Vagina (tissue), 2 donors: ENCODE measurements at regions not wholly inside any gene's neighbourhood (a gene's known extent, or its start where the extent isn't known, plus 50 kb on each side); places are given as distances from the start of the nearest gene placed in this dataset.

Source experiments
- POLR2AphosphoS5 ChIP-seq, 2 donors: sonication (generic); formaldehyde crosslinking; IDR thresholded peaks; one replicate each; pipeline ENCODE4 v1.9.0; 2017; ENCODE audit warnings: antibody characterized with exemption in 2 of 2, mild to moderate bottlenecking in 2 of 2, low read depth in 1 of 2; ENCODE audit not compliant: insufficient read depth in 1 of 2
- TF ChIP-seq, protein P1 (sequence below), 3 experiments: fragments of 450-650 bp in 2 of 3; fragments of 200-600 bp in 1 of 3; sonication (generic) in 1 of 3; IDR thresholded peaks; one replicate each; pipeline ENCODE4 v1.5.1; 2017 to 2019; ENCODE audit warnings: antibody characterized with exemption in 3 of 3, mild to moderate bottlenecking in 2 of 3, moderate library complexity in 2 of 3

DNA sequence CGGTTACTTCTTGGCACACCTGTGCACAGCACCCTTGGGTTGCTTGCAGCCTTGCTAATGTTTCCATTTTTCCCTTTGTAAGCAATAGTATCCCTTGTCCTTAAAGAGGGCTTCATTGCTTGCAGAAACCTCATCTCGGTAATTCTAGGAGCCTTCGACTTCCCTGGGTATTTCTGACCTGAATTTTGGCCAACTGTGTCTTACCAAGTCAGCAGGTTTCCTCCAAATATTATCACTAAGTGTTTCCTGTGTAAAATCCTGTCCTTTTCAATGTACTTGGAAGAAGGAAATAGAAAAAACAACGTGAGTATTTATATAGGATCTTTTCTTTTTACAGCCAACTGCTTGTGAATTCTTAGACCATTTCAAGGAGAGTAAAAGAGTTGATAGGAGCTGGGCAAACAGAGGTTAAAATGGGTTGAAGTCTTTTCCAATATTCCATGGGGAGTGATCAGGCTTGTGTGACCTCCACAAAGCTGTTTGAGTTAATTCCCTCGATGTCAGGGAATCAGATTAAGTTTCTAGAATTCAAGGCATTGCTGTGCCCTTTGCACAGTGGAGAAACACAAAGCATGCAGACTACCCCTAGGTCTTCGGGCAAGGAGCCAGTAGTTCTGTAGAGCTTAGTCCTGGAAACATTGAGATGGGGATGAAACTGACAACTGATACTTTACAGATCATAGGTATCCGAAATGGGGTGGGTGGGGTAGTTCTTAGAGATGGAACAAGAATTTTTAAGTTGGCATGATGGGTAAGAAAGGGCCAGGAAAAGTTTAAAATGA, 209.9 kb downstream of the CPE start:
- TF ChIP-seq, protein P1, sequence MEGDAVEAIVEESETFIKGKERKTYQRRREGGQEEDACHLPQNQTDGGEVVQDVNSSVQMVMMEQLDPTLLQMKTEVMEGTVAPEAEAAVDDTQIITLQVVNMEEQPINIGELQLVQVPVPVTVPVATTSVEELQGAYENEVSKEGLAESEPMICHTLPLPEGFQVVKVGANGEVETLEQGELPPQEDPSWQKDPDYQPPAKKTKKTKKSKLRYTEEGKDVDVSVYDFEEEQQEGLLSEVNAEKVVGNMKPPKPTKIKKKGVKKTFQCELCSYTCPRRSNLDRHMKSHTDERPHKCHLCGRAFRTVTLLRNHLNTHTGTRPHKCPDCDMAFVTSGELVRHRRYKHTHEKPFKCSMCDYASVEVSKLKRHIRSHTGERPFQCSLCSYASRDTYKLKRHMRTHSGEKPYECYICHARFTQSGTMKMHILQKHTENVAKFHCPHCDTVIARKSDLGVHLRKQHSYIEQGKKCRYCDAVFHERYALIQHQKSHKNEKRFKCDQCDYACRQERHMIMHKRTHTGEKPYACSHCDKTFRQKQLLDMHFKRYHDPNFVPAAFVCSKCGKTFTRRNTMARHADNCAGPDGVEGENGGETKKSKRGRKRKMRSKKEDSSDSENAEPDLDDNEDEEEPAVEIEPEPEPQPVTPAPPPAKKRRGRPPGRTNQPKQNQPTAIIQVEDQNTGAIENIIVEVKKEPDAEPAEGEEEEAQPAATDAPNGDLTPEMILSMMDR (IDR thresholded peaks at IDR 0.05): no peak
- no peak for TF ChIP-seq POLR2AphosphoS5 (IDR thresholded peaks at IDR 0.05; ENCODE audit: insufficient read depth in 1 of 2, low read depth in 1 of 2)
